ENCODE measurements at regions not wholly inside any gene's neighbourhood (a gene's known extent, or its start where the extent isn't known, plus 50 kb on each side); places are given as distances from the start of the nearest gene placed in this dataset.

GRCh38 chr11:27274854-27275395, 88.1 kb downstream of the CCDC34 start:
- no peak for TF ChIP-seq POLR2A (IDR thresholded peaks at IDR 0.05)
- no peak for TF ChIP-seq CTCF (IDR thresholded peaks at IDR 0.05)
- no peak for TF ChIP-seq POLR2AphosphoS5 (IDR thresholded peaks at IDR 0.05; ENCODE audit: insufficient read depth in 1 of 2, low read depth in 1 of 2)
